ENCODE measurements at regions not wholly inside any gene's neighbourhood (a gene's known extent, or its start where the extent isn't known, plus 50 kb on each side); places are given as distances from the start of the nearest gene placed in this dataset.

- in situ Hi-C loops (cut with HindIII; ENCODE audit: low pct_ligation_motif_present, low sequenced_read_pairs) = no loop called here
- Histone ChIP-seq H3K27me3 (replicated peaks) (no peaks in the 10 kb centered on the region), H3K36me3 (replicated peaks) (no peaks in the 10 kb centered on the region), H3K4me3 (ENCODE audit: low read depth, low read length) (no peak overlapping the region), H3K27ac (no peak overlapping the region)
- no peak for TF ChIP-seq CTCF (IDR thresholded peaks at IDR 0.05; ENCODE audit: low read depth, low read length, missing control alignments)
- DNase-seq = no peak
These were observed 504.7 kb downstream of the SOX2 start for GRCh38 chr3:182216311-182216970.

- in situ Hi-C loops (cut with HindIII; ENCODE audit: low pct_ligation_motif_present, low sequenced_read_pairs) = no loop called here
- H3K27me3 ChIP-seq (replicated peaks) = no peaks in the 10 kb centered on the region
- no peak for TF ChIP-seq CTCF (IDR thresholded peaks at IDR 0.05; ENCODE audit: low read depth, low read length, missing control alignments)
- H3K4me3 ChIP-seq (ENCODE audit: low read depth, low read length) = no peak overlapping the region
- DNase-seq = no peak
- no peaks in the 10 kb centered on the region for H3K36me3 ChIP-seq (replicated peaks)
- H3K27ac ChIP-seq = no peak overlapping the region
These were observed 508.3 kb downstream of the SOX2 start for GRCh38 chr3:182220013-182220412.

- in situ Hi-C loops (cut with HindIII; ENCODE audit: low pct_ligation_motif_present, low sequenced_read_pairs) = no loop called here
These were observed 508.7 kb downstream of the SOX2 start for GRCh38 chr3:182220471-182220870.

GRCh38 chr3:182226995-182227394, 515.3 kb downstream of the SOX2 start:
- no peaks in the 10 kb centered on the region for H3K27me3 ChIP-seq (replicated peaks)
- in situ Hi-C loops (cut with HindIII; ENCODE audit: low pct_ligation_motif_present, low sequenced_read_pairs) = no loop called here
- no peak for DNase-seq
- no peaks in the 10 kb centered on the region for H3K36me3 ChIP-seq (replicated peaks)
- H3K27ac ChIP-seq = no peak overlapping the region
- no peak for TF ChIP-seq CTCF (IDR thresholded peaks at IDR 0.05; ENCODE audit: low read depth, low read length, missing control alignments)
- H3K4me3 ChIP-seq (ENCODE audit: low read depth, low read length) = no peak overlapping the region

More at GRCh38 chr3:182220471-182220870, 508.7 kb downstream of the SOX2 start:
- H3K27ac ChIP-seq = no peak overlapping the region
- TF ChIP-seq CTCF (IDR thresholded peaks at IDR 0.05; ENCODE audit: low read depth, low read length, missing control alignments) = no peak
- no peak for DNase-seq
- H3K4me3 ChIP-seq (ENCODE audit: low read depth, low read length) = no peak overlapping the region
- no peaks in the 10 kb centered on the region for H3K27me3 ChIP-seq (replicated peaks)
- H3K36me3 ChIP-seq (replicated peaks) = no peaks in the 10 kb centered on the region

GRCh38 chr3:182233405-182233804, 521.7 kb downstream of the SOX2 start:
- Histone ChIP-seq H3K4me3 (ENCODE audit: low read depth, low read length) (no peak overlapping the region), H3K27me3 (replicated peaks) (no peaks in the 10 kb centered on the region), H3K27ac (no peak overlapping the region), H3K36me3 (replicated peaks) (no peaks in the 10 kb centered on the region)
- DNase-seq = no peak
- TF ChIP-seq CTCF (IDR thresholded peaks at IDR 0.05; ENCODE audit: low read depth, low read length, missing control alignments) = no peak
- in situ Hi-C loops (cut with HindIII; ENCODE audit: low pct_ligation_motif_present, low sequenced_read_pairs) = no loop called here

- no peak for TF ChIP-seq CTCF (IDR thresholded peaks at IDR 0.05; ENCODE audit: low read depth, low read length, missing control alignments)
- in situ Hi-C loops (cut with HindIII; ENCODE audit: low pct_ligation_motif_present, low sequenced_read_pairs) = no loop called here
These were observed 522.2 kb downstream of the SOX2 start for GRCh38 chr3:182233957-182234356.

More at GRCh38 chr3:182233957-182234356, 522.2 kb downstream of the SOX2 start:
- H3K4me3 ChIP-seq (ENCODE audit: low read depth, low read length) = no peak overlapping the region
- no peak overlapping the region for H3K27ac ChIP-seq
- DNase-seq = no peak
- H3K36me3 ChIP-seq (replicated peaks) = no peaks in the 10 kb centered on the region
- H3K27me3 ChIP-seq (replicated peaks) = no peaks in the 10 kb centered on the region
